GM12872 (cell line): ENCODE measurements at regions not wholly inside any gene's neighbourhood (a gene's known extent, or its start where the extent isn't known, plus 50 kb on each side); places are given as distances from the start of the nearest gene placed in this dataset.

Experiments
- CTCF ChIP-seq: IDR thresholded peaks from 3 replicates; pipeline ENCODE4 v1.5.1; 2011; ENCODE audit warnings: low read depth, mild to moderate bottlenecking, low read length, moderate library complexity; ENCODE audit not compliant: insufficient read depth

- no peak for TF ChIP-seq CTCF
Measured at GRCh38 chr21:19022978-19023377, 619.4 kb upstream of the TMPRSS15 start.

- TF ChIP-seq CTCF = no peak
Measured at GRCh38 chr21:19026911-19027310, 623.3 kb upstream of the TMPRSS15 start.

- no peak for TF ChIP-seq CTCF
Measured at GRCh38 chr21:19029816-19030215, 626.2 kb upstream of the TMPRSS15 start.

- no peak for TF ChIP-seq CTCF
Measured at GRCh38 chr21:19031953-19032352, 628.4 kb upstream of the TMPRSS15 start.

- TF ChIP-seq CTCF = no peak
Measured at GRCh38 chr21:19034041-19034440, 630.5 kb upstream of the TMPRSS15 start.

GRCh38 chr21:19034560-19034959, 631.0 kb upstream of the TMPRSS15 start:
- no peak for TF ChIP-seq CTCF

- TF ChIP-seq CTCF = no peak
Measured at GRCh38 chr21:19045876-19046275, 642.3 kb upstream of the TMPRSS15 start.
